HG03095 (cell line): ENCODE measurements at regions not wholly inside any gene's neighbourhood (a gene's known extent, or its start where the extent isn't known, plus 50 kb on each side); places are given as distances from the start of the nearest gene placed in this dataset.
A peak's percentile ranks its signal among the peaks of the same experiment; 100 is the strongest.

Source experiments
- ATAC-seq: cut with Tn5 transposase; IDR thresholded peaks from one replicate; pipeline ENCODE4 v1.9.1; 2021; ENCODE audit warnings: moderate library complexity; ENCODE audit not compliant: unreplicated experiment

- ATAC-seq, result no peak
These were observed 136.6 kb downstream of the PIK3R1 start for GRCh38 chr5:68352166-68352565.

GRCh38 chr5:68353605-68354004 is 138.0 kb downstream of the PIK3R1 start:
- no peak for ATAC-seq

GRCh38 chr5:68354315-68354714 is 138.8 kb downstream of the PIK3R1 start:
- no peak for ATAC-seq

GRCh38 chr5:68356216-68356615 is 140.7 kb downstream of the PIK3R1 start:
- no peak for ATAC-seq

GRCh38 chr5:68356623-68357022 is 141.1 kb downstream of the PIK3R1 start:
- ATAC-seq, result no peak

GRCh38 chr5:68359699-68360098 is 144.1 kb downstream of the PIK3R1 start:
- no peak for ATAC-seq

GRCh38 chr5:68362331-68362730 is 146.8 kb downstream of the PIK3R1 start:
- ATAC-seq, result no peak

GRCh38 chr5:68365889-68366288 is 150.3 kb downstream of the PIK3R1 start:
- no peak for ATAC-seq

GRCh38 chr5:68367287-68367686 is 151.7 kb downstream of the PIK3R1 start:
- ATAC-seq, result no peak

GRCh38 chr5:68367717-68368116 is 152.2 kb downstream of the PIK3R1 start:
- no peak for ATAC-seq

GRCh38 chr5:68368311-68369022 is 152.9 kb downstream of the PIK3R1 start:
- ATAC-seq, result no peak

- ATAC-seq, result no peak
These were observed 153.4 kb downstream of the PIK3R1 start for GRCh38 chr5:68369023-68369359.

GRCh38 chr5:68369457-68370125 is 154.0 kb downstream of the PIK3R1 start:
- peak; percentile 85 for ATAC-seq

GRCh38 chr5:68370196-68370595 is 154.6 kb downstream of the PIK3R1 start:
- no peak for ATAC-seq

GRCh38 chr5:68371607-68372006 is 156.1 kb downstream of the PIK3R1 start:
- no peak for ATAC-seq

- no peak for ATAC-seq
These were observed 156.6 kb downstream of the PIK3R1 start for GRCh38 chr5:68372161-68372560.

GRCh38 chr5:68373050-68373449 is 157.5 kb downstream of the PIK3R1 start:
- ATAC-seq, result no peak

GRCh38 chr5:68374796-68375518 is 159.4 kb downstream of the PIK3R1 start:
- ATAC-seq, result no peak

- ATAC-seq, result no peak
These were observed 160.0 kb downstream of the PIK3R1 start for GRCh38 chr5:68375540-68375939.

GRCh38 chr5:68376935-68377334 is 161.4 kb downstream of the PIK3R1 start:
- no peak for ATAC-seq

- no peak for ATAC-seq
These were observed 162.2 kb downstream of the PIK3R1 start for GRCh38 chr5:68377733-68378132.

GRCh38 chr5:68378204-68378820 is 162.8 kb downstream of the PIK3R1 start:
- ATAC-seq, result peak; percentile 80
